ENCODE measurements at regions not wholly inside any gene's neighbourhood (a gene's known extent, or its start where the extent isn't known, plus 50 kb on each side); places are given as distances from the start of the nearest gene placed in this dataset.
"Not testable (repeated sequence)": the region's sequence is repeated elsewhere in the genome, so short reads cannot be mapped to it uniquely, and the experiment has no call there.

DNA sequence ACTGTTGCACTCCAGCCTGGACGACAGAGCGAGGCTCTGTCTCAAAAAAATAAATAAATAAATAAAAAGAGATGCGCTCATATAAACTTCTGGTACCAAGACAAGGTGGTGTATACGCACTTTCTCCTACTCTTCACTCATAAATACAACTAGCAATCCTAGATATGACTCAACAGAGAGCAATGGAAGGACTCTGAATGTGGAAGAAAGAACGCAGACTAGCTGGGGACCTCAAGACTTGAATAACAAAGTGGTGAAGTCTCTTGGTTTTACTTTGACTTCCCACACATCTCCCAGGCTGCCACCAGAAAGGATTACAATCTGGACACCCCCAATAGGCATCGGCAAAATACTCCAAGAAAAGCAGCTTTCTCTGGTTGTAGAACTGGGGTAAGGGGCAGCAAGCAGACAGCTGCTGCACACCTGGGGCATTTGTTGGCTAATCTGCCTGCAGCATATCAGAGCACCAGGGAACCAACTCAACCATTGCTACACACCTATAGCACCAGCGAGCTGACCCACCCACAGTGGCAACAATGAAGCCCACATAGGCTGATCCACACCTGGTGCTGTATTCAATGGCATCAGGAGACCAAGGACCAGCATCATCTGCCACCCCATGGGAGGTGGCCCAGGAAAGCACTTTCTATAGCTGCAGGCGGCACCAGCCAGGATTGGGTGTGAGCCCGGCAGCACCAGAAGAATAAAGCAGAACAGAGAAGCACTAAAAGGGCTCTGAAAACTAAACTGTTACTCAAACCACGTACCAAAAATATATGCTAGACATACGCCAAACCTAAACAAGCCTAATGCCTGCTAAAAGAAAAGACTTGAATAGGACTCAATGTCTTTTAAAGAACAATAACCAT, 1231.7 kb upstream of the TMEM132C start:
- ATAC-seq (no peak), DNase-seq (ENCODE audit: low spot score) (no peak)
- intact Hi-C loops (cut with DNase I), result no loop called here

DNA sequence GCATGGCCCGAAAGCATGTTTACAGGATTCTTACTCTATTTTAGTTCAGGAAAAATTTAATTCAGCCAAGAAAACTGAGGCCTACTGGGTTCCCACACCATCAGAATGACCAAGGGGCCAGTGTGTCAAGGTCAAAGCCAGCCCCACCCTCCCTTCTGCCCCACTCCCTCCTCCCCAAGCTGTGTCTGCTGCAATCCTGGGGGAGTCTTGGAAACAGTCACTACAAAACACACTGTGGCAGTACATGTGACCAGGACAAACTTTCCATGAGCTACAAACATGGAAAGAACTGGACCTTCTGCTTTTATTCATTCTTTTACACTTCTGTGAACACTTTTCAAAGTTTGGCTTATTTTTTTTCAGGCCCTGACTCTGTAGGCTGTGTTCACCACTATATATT, 1228.8 kb upstream of the TMEM132C start:
- DNase-seq (ENCODE audit: low spot score) (no peak), ATAC-seq (no peak)
- intact Hi-C loops (cut with DNase I), result no loop called here

DNA sequence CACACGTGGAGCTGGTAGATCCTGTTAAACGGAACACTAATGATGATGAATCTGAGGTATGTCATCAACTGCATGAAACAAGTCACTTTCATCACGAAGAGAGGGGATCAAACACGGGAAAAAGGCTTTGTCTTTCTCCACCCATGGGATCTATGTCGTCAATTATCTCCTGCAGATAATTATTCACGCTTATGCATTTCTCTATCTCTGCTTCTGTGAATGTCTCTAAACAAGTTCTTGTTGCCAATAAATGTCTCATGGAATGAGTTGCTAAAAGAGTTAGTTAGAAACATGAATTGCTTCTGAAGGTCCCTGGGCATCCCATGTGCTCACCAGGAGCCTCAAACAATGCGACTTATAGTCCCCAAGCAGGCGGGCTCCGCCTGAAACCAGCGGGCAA, 1228.2 kb upstream of the TMEM132C start:
- no peak for DNase-seq (ENCODE audit: low spot score)
- intact Hi-C loops (cut with DNase I), result no loop called here
- no peak for ATAC-seq

DNA sequence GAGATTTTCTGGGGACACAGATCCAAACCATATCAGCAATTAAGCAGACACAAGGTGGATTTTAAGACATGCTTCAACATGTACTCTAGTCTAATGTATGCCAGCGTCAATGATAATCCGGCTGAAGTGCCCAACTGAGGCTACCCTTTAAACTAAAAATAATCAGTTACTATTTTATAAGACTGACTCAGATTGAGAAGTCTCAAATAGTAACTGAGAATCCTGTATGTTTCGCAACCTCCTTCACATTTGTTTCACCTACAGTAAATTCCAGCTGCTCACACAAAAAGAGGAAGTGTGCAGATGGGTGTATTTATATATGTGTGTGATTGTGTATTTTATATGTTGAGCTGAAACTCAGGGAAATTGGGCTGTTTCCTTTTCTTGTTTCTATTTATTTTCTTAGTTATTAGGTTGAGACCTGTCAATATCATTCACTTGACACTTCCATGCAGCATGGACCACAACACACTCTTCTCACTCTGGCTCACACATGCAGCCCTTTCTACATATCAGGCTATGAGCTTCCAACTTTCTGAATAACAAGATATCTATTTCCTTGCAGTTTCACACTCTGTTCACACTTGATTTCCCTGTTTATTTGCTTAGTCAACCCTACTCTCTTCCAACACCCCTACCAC, 1224.9 kb upstream of the TMEM132C start:
- intact Hi-C loops (cut with DNase I), result no loop called here
- ATAC-seq (no peak), DNase-seq (ENCODE audit: low spot score) (no peak)

DNA sequence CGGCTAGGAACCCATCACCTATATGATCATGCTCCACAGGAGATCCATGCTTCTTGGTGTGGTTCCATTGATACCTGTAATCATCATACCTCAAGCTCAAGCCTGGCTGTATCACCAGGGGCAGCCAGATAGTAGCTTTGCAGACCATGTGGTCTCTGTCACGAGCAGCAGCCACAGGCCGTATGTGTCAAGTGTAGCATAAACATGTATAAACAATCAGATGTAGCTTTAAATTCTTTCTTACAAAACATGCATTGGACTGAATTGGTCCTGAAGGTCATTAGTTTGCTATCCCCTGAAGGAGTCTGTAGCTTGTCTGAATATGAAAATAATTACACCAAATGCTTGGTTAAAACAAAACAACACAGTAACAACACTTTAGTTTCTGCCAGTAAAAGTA, 1223.2 kb upstream of the TMEM132C start:
- no peak for DNase-seq (ENCODE audit: low spot score)

DNA sequence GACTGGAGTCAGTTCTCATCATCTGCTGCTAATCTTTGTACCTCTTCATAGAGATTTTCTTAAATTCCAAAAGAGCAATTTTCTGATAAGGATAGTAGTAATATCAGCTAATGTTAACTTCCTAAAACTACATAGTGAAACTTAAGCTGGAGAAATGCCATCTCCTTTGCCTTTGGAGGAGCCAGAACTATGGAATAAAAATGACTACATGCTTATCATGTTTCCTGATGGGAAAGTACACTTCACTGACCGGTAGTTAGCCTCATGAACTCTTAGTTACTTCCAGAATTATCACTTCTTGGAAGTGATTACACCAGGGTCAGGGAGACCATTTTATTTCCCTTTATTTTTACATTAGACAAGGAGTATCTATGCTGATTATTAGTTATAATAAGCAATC, 1222.1 kb upstream of the TMEM132C start:
- ATAC-seq, result no peak
- intact Hi-C loops (cut with DNase I), result no loop called here

More for the DNA sequence above, 1223.2 kb upstream of the TMEM132C start:
- intact Hi-C loops (cut with DNase I), result no loop called here
- ATAC-seq, result no peak

DNA sequence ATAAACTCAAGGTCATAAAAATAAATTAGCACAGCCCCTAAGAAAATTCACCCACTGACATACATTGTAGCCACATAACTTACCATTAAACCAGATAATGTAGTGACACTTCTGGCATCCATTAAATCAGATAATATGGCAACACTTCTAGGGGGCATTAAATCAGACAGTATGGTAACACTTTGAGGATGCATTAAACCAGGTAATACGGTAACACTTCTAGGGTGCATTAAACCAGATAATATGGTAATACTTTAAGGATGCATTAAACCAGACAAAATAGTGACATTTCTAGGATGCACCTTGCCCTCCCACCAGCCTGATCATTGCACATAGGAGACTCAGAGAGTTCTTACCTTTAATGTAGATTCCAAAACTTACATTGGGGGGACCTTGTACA, 1220.5 kb upstream of the TMEM132C start:
- intact Hi-C loops (cut with DNase I), result no loop called here

More for the DNA sequence above, 1222.1 kb upstream of the TMEM132C start:
- DNase-seq (ENCODE audit: low spot score), result no peak

DNA sequence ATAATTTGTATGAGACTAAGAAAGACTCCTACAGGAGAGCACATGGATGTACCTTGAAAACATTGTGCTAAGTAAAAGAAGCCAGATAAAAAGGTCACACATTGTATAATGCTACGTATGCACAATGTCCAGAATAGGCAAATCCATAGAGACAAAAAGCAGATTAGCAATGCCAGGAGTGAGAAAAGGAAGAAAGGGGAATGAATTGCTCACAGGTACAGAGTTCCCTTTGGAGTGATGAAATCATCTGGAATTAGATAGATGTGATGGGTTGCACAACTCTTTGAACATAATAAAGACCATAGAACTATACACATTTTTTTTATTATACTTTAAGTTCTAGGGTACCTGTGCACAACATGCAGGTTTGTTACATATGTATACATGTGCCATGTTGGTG, 1218.9 kb upstream of the TMEM132C start:
- ATAC-seq, result no peak
- no peak for DNase-seq (ENCODE audit: low spot score)
- intact Hi-C loops (cut with DNase I), result no loop called here

More for the DNA sequence above, 1220.5 kb upstream of the TMEM132C start:
- DNase-seq (ENCODE audit: low spot score) (no peak), ATAC-seq (no peak)

DNA sequence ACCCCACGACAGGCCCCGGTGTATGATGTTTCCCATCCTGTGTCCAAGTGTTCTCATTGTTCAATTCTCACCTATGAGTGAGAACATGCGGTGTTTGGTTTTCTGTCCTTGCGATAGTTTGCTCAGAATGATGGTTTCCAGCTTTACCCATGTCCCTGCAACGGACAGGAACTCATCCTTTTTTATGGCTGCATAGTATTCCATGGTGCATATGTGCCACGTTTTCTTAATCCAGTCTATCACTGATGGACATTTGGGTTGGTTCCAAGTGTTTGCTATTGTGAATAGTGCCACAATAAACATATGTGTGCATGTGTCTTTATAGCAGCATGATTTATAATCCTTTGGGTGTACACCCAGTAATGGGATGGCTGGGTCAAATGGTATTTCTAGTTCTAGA, 1218.4 kb upstream of the TMEM132C start:
- intact Hi-C loops (cut with DNase I); ATAC-seq; DNase-seq (ENCODE audit: low spot score): not testable (repeated sequence)

DNA sequence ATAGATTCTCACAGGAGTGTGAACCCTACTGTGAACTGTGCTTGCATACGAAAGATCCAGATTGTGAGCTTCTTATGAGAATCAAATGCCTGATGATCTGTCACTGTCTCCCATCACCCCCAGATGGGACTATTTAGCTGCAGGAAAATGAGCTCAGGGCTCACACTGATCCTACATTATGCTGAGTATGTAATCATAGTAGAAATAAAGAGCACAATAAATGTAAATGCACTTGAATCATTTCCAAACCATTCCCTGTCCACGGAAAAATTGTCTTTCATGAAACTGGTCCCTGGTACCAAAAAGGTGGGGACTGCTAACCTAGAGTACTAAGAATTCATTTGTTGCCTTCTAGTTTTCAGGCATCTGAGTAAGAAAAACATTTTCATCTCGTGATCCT, 1215.8 kb upstream of the TMEM132C start:
- ATAC-seq (no peak), DNase-seq (ENCODE audit: low spot score) (no peak)
- intact Hi-C loops (cut with DNase I), result no loop called here

DNA sequence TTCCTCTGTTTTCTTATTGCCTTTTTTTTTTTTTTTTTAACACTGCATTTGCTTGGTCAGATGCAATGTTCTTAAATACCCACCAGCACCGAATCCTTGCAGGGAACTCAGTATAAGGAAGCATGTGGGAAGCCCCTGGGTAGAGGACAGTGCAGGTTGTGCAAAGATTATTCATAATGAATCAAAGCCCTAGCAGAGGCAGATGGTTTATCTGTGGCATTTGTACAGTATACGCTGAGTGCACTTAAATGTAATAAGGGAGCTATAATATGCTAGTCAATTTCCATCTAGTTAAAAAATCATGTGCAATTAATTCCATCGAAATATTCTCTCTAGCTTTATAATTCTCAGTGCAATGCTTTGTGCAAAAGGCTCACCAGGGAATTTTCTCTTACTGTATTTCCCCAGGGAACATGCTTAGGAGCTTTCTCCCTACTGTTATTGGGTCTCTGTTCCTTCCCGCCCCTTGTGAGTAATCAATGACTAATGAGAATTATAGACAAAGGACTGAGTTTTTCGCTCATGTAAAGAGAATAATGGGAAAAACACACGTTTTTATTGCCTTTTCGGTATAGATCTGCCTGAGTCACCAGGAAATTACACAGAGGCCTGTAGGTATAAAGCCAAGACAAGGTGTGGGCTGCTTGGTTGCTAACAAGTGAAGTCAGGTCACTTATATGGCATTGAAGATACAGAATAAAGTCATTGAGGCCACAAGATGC, 1214.3 kb upstream of the TMEM132C start:
- intact Hi-C loops (cut with DNase I), result no loop called here
- ATAC-seq (no peak), DNase-seq (ENCODE audit: low spot score) (no peak)

DNA sequence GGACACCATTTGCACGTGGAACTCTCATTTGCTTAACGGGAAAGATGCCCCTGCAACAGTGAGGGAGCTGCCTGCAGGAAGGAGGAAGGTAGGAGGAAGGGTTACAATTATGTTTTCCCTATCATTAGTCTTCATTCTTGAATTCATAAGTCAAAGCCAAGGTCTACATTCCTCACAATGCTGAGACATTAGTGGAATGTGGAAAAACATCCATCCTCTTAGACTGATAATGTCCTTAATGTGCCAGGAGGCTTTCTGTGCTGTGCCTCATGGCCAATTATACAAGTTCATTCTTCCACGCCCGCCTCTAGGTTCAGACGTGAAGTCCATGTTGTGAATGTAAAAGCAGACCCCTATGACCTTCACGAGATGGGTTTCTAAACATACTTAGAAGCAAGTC, 1212.4 kb upstream of the TMEM132C start:
- intact Hi-C loops (cut with DNase I), result no loop called here
- ATAC-seq, result no peak

DNA sequence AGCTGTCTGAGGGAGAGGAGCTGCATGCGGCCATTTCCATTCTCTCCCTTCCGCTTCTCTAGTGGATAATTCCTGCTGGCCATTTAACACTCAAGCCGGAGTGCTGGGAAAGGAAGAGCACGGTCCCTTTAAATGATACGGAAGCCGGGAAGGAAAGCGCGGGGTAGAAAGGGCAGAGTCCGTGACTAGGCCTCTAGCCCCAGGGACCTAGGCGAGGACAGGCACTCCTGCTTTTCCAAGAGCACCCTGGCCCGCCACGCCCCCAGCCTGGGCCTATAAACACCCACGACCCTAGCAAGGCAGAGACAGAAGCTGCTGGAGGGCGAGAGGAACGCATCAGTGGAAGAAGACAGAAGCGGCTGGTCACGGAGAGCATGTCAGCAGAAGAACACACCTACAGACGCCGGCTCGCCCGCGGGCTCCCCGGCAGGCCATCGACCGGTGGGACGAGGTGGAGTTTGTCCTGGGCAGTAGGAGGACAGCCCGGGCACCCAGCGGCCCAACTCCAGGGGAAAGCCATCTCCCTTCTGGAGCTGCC, 1206.6 kb upstream of the TMEM132C start:
- ATAC-seq (no peak), DNase-seq (ENCODE audit: low spot score) (no peak)
- intact Hi-C loops (cut with DNase I), result no loop called here

More for the DNA sequence above, 1212.4 kb upstream of the TMEM132C start:
- DNase-seq (ENCODE audit: low spot score), result no peak

DNA sequence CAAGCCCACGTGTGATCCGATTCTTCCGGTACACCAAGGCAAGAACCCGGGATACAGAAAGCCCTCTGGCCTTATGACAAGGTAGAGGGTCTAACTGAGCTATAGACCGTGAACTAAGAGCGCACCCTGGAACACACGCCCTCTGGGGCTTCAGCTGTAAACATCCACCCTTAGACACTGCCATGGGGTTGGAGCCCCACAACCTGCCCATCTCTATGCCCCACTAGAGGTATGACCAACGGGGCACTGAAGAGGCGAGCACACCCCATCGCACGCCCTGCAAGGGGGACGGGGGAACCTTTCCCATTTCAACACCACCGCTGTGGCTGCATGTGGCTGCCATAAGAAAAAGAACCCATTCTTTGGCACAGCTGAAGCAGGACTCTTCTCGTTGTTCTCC, 1206.0 kb upstream of the TMEM132C start:
- ATAC-seq (no peak), DNase-seq (ENCODE audit: low spot score) (no peak)
- intact Hi-C loops (cut with DNase I), result no loop called here

DNA sequence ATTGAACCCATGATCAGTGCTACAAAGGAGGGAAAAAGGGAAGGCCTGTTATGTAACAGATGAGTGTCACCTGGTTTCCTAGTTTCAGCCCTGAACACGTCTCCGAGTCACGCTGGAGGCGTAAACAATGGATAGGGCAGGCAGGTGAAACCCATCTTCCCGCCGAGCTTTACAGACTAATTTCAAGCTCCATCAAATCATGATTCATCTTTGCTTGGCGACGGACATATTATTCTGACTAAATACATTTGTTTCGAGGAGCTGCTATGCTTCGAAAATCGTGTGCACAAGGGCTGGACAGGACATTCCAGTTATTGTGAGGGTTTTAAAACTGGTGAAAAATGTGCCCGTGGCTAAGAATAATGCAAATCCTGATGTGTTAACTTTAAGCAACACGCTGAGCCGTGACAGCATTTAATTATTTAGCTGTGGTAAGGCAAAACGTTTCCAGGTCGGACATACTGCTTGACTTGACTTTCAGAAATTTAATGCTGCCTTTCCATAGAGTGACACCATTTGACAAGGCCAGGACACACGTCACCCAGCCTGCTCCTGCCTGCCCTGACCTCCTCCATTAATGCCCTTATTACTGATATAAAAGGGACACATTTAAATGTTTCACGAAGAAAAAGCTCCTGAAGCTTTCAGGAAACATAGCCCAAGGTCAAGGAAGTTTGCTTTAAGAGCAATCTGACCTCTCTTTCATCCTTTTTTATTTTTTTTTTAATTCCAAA, 1203.5 kb upstream of the TMEM132C start:
- DNase-seq (ENCODE audit: low spot score) (no peak), ATAC-seq (no peak)
- intact Hi-C loops (cut with DNase I), result no loop called here

DNA sequence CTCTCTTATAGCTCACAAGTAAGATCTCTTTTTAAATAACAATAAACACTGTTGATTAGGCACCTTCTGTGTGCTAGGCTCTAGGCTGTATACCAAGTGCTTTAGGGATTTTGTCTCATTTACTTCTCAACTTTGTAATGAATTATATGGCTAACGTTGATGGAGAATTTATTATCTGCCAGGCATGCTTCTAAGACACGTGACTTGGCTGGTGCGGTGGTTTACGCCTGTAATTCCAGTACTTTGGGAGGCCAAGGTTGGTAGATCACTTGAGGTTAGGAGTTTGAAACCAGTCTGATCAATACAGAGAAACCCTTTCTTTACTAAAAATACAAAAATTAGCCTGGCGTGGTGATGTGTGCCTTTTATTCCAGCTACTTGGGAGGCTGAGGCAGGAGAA, 1202.8 kb upstream of the TMEM132C start:
- intact Hi-C loops (cut with DNase I), result no loop called here
- no peak for DNase-seq (ENCODE audit: low spot score)
- no peak for ATAC-seq

DNA sequence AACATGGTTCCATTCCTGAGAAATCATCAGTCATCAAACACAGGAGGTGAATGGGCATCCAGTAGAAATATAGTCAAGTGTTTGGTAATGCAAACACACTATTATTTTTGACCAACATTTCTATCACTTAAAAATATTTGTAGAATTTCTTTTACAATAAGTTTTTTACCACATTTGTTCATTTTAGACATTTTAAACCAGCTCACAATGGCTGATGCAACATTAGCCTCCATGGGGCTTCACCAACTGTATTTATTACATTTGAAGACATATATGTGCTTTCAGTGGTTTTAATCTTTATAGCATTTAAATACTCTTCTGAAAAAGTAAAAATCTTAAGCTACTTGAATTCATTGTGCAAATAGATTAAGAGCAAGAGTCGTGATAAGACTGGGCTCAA, 1201.4 kb upstream of the TMEM132C start:
- ATAC-seq (no peak), DNase-seq (ENCODE audit: low spot score) (no peak)
- intact Hi-C loops (cut with DNase I), result no loop called here

DNA sequence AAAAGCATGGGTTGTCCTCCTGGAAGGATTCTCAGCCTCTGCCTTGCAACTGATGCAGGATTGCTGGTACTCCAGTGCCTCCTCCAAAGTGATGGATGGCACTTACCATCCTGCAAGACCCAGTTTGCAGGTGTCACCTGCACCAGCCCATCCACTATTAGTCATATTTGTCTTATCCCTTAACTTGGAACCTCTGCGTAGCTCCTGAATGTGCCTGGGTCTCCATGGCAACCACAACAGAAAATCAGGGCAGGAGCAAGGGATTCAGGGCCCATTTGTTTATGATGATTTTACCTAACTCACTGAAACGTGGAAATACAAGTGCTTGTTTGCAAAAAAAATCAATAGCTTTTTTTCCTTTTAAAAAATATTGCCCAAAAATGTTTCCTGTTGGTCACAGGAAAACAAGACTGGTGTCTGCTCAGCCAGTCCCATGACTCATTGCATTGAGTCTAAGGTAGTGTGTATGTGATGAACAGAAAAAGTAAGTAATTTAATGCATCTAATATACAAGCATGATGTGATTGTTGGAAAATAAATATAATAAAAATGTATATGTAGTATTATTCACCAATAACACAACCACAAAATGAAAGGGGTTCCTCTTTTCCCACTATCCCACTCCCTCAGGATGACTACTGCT, 1196.3 kb upstream of the TMEM132C start:
- no peak for DNase-seq (ENCODE audit: low spot score)
- ATAC-seq, result no peak
- intact Hi-C loops (cut with DNase I), result no loop called here

DNA sequence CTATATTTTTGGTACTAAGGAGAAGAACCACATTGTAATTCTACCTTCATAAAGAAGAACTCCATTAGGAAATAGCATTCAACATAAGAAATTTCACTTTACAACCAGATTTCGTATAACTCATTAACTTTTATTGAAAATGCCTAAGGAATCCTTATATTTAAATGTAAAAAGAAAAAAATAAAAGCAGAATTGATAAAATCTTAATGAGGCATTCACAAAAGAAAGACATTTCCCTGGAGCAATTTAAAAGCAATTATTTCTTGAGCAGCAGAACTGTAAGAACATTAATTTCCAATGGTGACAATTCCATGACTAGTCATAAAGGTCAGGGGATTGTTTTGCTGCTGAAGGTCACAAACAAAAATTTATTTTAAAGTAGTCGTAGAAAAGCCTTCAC, 1192.8 kb upstream of the TMEM132C start:
- DNase-seq (ENCODE audit: low spot score), result no peak
- ATAC-seq, result no peak
- intact Hi-C loops (cut with DNase I), result no loop called here

Data from sciatic nerve (tissue), 2 donors.